ENCODE measurements at regions not wholly inside any gene's neighbourhood (a gene's known extent, or its start where the extent isn't known, plus 50 kb on each side); places are given as distances from the start of the nearest gene placed in this dataset.

GRCh38 chr13:64371045-64371444 lies 2859.1 kb downstream of the PCDH9 start:
- TF ChIP-seq CTCF (IDR thresholded peaks at IDR 0.05) = no peak
- TF ChIP-seq POLR2A (IDR thresholded peaks at IDR 0.05) = no peak
